Astrocyte of the hippocampus (primary cell): ENCODE measurements at regions not wholly inside any gene's neighbourhood (a gene's known extent, or its start where the extent isn't known, plus 50 kb on each side); places are given as distances from the start of the nearest gene placed in this dataset.

Source experiments
- DNase-seq: peaks from one replicate; pipeline ENCODE4 v3.0.0; 2011; ENCODE audit warnings: low read depth, low spot score

- no peak for DNase-seq
Measured at GRCh38 chr6:37556881-37557644, 57.4 kb upstream of the CCDC167 start.

GRCh38 chr6:37555040-37555781 is 55.5 kb upstream of the CCDC167 start:
- DNase-seq: no peak

DNA sequence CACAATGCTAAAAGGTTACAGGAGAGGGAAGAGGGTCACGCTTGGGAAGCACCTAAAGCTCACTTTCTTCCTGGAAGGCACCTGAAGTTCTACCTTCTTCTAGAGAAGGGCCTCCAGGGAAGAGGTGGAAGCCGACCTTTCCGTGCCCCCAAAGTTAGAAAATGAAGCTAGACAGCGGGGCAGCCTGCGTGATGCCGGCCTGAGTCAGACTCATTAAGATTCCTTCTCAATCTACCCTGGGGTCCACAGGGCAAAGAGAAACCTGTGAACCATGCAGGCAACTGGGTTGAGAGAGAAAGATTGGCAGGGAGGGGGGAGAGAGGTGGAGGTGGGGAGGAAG is 54.8 kb upstream of the CCDC167 start:
- DNase-seq: peak; percentile 83

DNA sequence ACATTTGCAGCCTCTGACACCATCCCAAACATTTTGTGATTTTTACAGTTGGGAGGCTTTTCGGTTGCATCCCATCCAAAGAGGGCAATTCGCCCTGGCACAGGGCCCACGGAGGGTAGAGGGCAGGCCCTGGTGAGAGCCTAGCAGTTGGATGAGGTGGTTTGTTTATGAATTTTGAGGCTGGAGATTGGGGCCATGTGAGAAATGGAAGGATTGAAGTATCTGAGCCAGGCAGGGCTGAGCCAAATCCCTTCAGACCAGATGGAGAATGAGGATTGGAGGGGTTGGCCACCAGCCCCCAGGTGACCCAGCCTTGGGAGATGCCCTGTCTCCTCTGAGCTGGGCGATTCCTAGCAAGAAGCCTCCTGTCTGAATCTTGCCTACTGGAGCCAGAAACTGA is 52.6 kb upstream of the CCDC167 start:
- DNase-seq: no peak

- no peak for DNase-seq
Measured at GRCh38 chr6:37551867-37552266, 52.2 kb upstream of the CCDC167 start.

GRCh38 chr6:37551446-37551845 is 51.8 kb upstream of the CCDC167 start:
- no peak for DNase-seq

DNA sequence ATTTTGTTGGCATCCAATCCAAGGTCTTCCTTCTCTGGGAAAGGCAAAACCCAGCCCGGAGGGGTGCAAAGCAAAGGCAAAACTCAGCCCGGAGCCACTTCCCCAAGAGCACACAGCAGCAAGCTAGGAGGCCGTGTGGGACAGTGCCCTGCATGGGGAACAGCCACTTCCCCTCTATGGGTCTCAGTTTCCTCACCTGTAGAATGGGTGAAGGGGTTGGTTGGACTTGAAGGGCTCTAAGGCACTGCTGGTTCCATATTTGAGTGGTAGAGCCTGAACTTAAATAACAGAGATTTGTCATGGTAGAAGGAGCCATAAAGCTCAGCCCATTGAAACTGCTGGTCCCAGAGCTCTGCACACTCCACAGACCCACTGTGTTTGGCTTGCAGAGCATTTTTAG is 51.3 kb upstream of the CCDC167 start:
- no peak for DNase-seq

- DNase-seq: peak; percentile 78
Measured at GRCh38 chr6:37550191-37550831, 50.6 kb upstream of the CCDC167 start.

- DNase-seq: no peak
Measured at GRCh38 chr6:37549558-37549957, 49.9 kb upstream of the CCDC167 start.
